Calu3 (cell line): ENCODE measurements at regions not wholly inside any gene's neighbourhood (a gene's known extent, or its start where the extent isn't known, plus 50 kb on each side); places are given as distances from the start of the nearest gene placed in this dataset.

Experiments used
- BruUV-seq: library from RNA; stranded (reverse); fragments of 400-500 nt; replicated peaks from 2 replicates; lab custom pipeline; 2021; lab: Mats Ljungman, UMichigan
- CTCF ChIA-PET: fragments of 300-600 bp; sonication (Branson Sonifier 250); formaldehyde crosslinking; loops from one replicate; lab custom pipeline; 2022; ENCODE audit warnings: antibody characterized with exemption; lab: Charles Lee
- DNase-seq: peaks from one replicate; pipeline ENCODE4 v3.0.0; 2022
- H3K27ac Mint-ChIP-seq: one replicate; pipeline ENCODE4 v1.8.0; 2022; ENCODE audit warnings: mixed read lengths; ENCODE audit not compliant: unreplicated experiment
- H3K27me3 Mint-ChIP-seq: one replicate; pipeline ENCODE4 v1.8.0; 2022; ENCODE audit warnings: mixed read lengths; ENCODE audit not compliant: unreplicated experiment
- H3K36me3 Mint-ChIP-seq: one replicate; pipeline ENCODE4 v1.8.0; 2022; ENCODE audit warnings: mild to moderate bottlenecking, moderate library complexity, mixed read lengths; ENCODE audit not compliant: insufficient read depth, unreplicated experiment
- H3K4me1 Mint-ChIP-seq: one replicate; pipeline ENCODE4 v1.8.0; 2022; ENCODE audit warnings: mild to moderate bottlenecking, low read depth, mixed read lengths; ENCODE audit not compliant: unreplicated experiment
- H3K4me3 Mint-ChIP-seq: one replicate; pipeline ENCODE4 v1.8.0; 2022; ENCODE audit warnings: mild to moderate bottlenecking, low read depth, moderate library complexity, mixed read lengths; ENCODE audit not compliant: unreplicated experiment
- H3K9me3 Mint-ChIP-seq: one replicate; pipeline ENCODE4 v1.8.0; 2022; ENCODE audit warnings: low read depth, mixed read lengths; ENCODE audit not compliant: unreplicated experiment
- CTCF ChIP-seq: fragments of 200-600 bp; IDR thresholded peaks from one replicate; pipeline ENCODE4 v1.8.0; 2022; ENCODE audit warnings: antibody characterized with exemption; ENCODE audit not compliant: unreplicated experiment
- intact Hi-C: fragments of 100-400 bp; cut with micrococcal nuclease; formaldehyde crosslinking; loops from one replicate; pipeline ENCODE4 v1.10.0; 2022; ENCODE audit not compliant: unreplicated experiment

- no peak for DNase-seq
- Mint-ChIP-seq H3K4me3 (no peak overlapping the region), H3K27me3 (no peaks in the 10 kb centered on the region), H3K27ac (no peak overlapping the region), H3K4me1 (peaks cover 7% of the 10 kb centered on the region), H3K36me3 (no peaks in the 10 kb centered on the region), H3K9me3 (no peaks in the 10 kb centered on the region)
- BruUV-seq: no TSS peak
- CTCF ChIA-PET: no interaction called here
- intact Hi-C loops: no loop called here
- no peak for TF ChIP-seq CTCF
Observed at GRCh38 chr4:129751646-129752045, 655.7 kb downstream of the C4orf33 start.

GRCh38 chr4:129783596-129783995 is 687.6 kb downstream of the C4orf33 start:
- Mint-ChIP-seq H3K27ac (no peak overlapping the region), H3K36me3 (no peaks in the 10 kb centered on the region)
- BruUV-seq: no TSS peak

GRCh38 chr4:129788486-129788885 is 692.5 kb downstream of the C4orf33 start:
- peaks cover 5% of the 10 kb centered on the region for H3K9me3 Mint-ChIP-seq
- H3K27me3 Mint-ChIP-seq: no peaks in the 10 kb centered on the region
- H3K27ac Mint-ChIP-seq: no peak overlapping the region
- TF ChIP-seq CTCF: no peak
- CTCF ChIA-PET: no interaction called here
- H3K4me1 Mint-ChIP-seq: no peaks in the 10 kb centered on the region
- no TSS peak for BruUV-seq
- no peaks in the 10 kb centered on the region for H3K36me3 Mint-ChIP-seq
- no peak overlapping the region for H3K4me3 Mint-ChIP-seq
- DNase-seq: no peak
- intact Hi-C loops: no loop called here

More at GRCh38 chr4:129783596-129783995, 687.6 kb downstream of the C4orf33 start:
- Mint-ChIP-seq H3K27me3 (no peaks in the 10 kb centered on the region), H3K4me3 (no peak overlapping the region), H3K4me1 (no peaks in the 10 kb centered on the region), H3K9me3 (peaks cover 5% of the 10 kb centered on the region)
- CTCF ChIA-PET: no interaction called here
- DNase-seq: no peak
- no peak for TF ChIP-seq CTCF
- intact Hi-C loops: no loop called here

GRCh38 chr4:129804461-129804981 is 708.6 kb downstream of the C4orf33 start:
- Mint-ChIP-seq H3K27ac (no peak overlapping the region), H3K4me3 (no peak overlapping the region), H3K36me3 (no peaks in the 10 kb centered on the region), H3K27me3 (no peaks in the 10 kb centered on the region), H3K9me3 (peaks cover 2% of the 10 kb centered on the region), H3K4me1 (peaks cover 11% of the 10 kb centered on the region)
- CTCF ChIA-PET: no interaction called here
- no peak for TF ChIP-seq CTCF
- intact Hi-C loops: no loop called here
- no peak for DNase-seq
- BruUV-seq: no TSS peak
